ENCODE measurements at regions not wholly inside any gene's neighbourhood (a gene's known extent, or its start where the extent isn't known, plus 50 kb on each side); places are given as distances from the start of the nearest gene placed in this dataset.
"Not testable (repeated sequence)": the region's sequence is repeated elsewhere in the genome, so short reads cannot be mapped to it uniquely, and the experiment has no call there.

DNA sequence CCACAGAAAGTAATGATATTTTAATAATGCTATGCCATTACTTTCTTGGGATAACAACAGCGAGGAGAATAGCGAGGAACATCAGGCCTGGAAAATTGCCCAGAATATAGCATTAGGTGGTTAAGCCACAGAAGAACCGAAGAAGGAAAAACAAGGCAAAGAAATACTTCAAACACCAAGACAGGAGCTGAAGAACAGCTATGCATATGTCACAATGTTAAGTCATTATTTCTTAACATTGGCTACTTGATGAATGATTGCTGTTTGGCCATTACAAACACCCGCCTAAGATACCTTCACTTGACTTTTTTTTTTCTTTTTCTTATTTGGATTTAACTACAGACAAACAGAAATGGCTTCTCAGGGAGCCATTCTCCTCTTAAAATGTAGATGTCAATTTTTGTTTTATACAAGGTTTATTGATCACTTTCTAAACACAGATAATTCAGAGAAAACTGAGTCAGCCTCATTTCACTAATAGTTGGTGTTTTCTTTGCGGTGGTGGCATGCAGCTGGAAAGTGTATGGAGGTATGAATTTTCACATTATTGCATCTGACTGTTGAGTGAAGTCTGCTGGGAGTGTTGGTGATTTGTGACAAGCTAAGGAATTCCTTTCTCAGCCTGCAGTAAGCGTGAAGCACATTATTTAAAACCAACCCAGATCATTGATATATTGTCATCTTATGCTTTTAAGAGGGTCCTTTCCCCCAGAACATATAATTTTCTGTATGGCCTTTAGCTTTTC is 705.7 kb upstream of the NR2F2 start:
- Histone ChIP-seq H3K9me3 (ENCODE audit: control insufficient read depth, low read length) (no peaks in the 10 kb centered on the region), H3K4me3 (ENCODE audit: low read length in 2 of 2) (no peak overlapping the region), H3K27me3 (ENCODE audit: control insufficient read depth in 1 of 2, insufficient read depth in 2 of 2, low read length in 1 of 2) (no peaks in the 10 kb centered on the region), H3K27ac (ENCODE audit: low read depth in 1 of 2, low read length in 2 of 2) (no peak overlapping the region), H3K36me3 (ENCODE audit: control insufficient read depth in 1 of 2, insufficient read depth in 2 of 2, low read length in 1 of 2) (no peaks in the 10 kb centered on the region), H3K4me1 (ENCODE audit: control insufficient read depth in 1 of 2, insufficient read depth in 2 of 2, low read length in 2 of 2) (peaks cover 0 to 2% of the 10 kb centered on the region in 2 donors)
- DNase-seq (no peak), ATAC-seq (ENCODE audit: low FRiP score) (no peak)
- WGBS, 2 donors: 81 to 87% methylated on average over 6 of the region's 6 CpGs
- intact Hi-C loops (cut with DNase I): loop anchor here in 1 of 2 donors (10.0 kb wide), 1 partner anchor 90 kb away; no protein-coding TSS in a partner anchor

DNA sequence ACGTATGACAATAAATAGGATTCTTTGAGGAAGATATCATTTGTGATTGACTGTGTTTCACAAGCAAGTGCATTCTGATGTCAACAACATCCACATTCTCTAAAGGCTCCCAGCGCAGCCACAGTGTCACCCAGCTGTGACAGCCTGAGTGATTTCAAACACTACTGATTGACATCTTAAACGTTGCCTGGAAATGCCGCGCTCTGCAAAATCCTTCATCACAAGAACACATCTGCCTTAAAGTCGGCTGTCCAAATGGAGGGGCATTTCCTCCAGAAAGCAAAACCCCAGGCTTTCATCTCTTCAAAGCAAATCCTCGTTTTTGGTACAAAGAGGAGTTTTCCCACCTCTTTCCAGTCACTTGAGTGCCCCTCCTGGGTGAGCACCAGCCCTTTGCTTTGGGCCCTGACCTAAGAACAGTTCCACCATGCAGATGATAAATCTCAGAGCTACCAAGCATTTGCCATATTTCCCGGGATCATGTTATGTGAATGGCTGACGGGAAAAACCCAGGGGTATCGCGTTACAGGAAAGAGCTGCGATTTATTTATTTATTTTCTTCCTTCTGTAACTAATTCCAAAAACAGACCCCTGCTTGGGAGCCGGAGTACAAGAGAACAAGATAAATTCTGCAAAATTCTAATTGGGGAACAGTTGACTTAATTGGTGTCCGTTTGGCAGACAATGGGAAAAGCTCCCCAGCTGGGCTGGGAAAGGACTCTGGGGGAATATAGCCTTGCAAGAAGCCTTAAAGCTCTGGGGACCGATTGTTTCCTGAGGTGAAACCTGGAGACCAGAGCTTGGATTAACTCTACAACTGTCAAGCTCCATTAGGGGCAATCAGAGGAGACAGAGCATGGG is 703.8 kb upstream of the NR2F2 start:
- intact Hi-C loops (cut with DNase I): loop anchor here in 1 of 2 donors (10.0 kb wide), 1 partner anchor 88 kb away; no protein-coding TSS in a partner anchor
- H3K36me3 ChIP-seq (ENCODE audit: control insufficient read depth in 1 of 2, insufficient read depth in 2 of 2, low read length in 1 of 2): no peaks in the 10 kb centered on the region
- H3K27me3 ChIP-seq (ENCODE audit: control insufficient read depth in 1 of 2, insufficient read depth in 2 of 2, low read length in 1 of 2): no peaks in the 10 kb centered on the region
- 64 to 69% methylated on average over 15 of the region's 15 CpGs for WGBS, 2 donors
- DNase-seq: no peak
- H3K9me3 ChIP-seq (ENCODE audit: control insufficient read depth, low read length): no peaks in the 10 kb centered on the region
- no peak for ATAC-seq (ENCODE audit: low FRiP score)
- no peak overlapping the region for H3K4me3 ChIP-seq (ENCODE audit: low read length in 2 of 2)
- H3K4me1 ChIP-seq (ENCODE audit: control insufficient read depth in 1 of 2, insufficient read depth in 2 of 2, low read length in 2 of 2): no peaks in the 10 kb centered on the region
- no peak overlapping the region for H3K27ac ChIP-seq (ENCODE audit: low read depth in 1 of 2, low read length in 2 of 2)

DNA sequence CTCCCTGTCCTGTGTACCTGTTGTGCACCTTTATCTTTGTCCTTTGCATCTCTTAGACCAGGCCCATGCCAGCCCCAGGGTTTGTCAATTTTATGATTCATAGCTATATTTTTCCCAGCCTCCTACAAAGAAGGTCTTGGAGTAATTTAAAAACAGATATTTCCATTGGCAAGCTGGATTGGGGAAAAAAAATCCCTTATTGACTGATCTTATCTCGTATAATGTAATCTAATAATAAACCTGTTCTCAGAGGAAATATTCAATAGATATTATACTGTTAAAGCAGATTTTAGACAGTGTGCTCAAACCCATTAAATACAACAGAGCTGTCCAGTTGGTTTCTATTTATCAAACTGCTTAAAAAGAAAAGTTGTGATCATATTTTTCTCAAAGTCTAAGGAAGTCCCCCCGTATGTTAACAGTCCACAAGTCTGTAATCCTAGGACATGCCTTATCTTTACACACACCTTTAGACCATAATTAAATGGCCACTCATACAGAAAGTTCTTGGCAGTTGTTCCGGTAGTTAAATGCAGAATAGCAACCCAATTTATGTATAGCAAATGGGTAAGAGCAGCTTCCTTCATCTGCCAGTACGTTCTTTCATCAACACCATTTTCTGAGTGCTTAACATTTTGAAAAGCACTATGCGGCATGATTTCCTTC is 700.9 kb upstream of the NR2F2 start:
- WGBS, 2 donors: 74 to 76% methylated on average over 5 of the region's 5 CpGs
- no peaks in the 10 kb centered on the region for H3K36me3 ChIP-seq (ENCODE audit: control insufficient read depth in 1 of 2, insufficient read depth in 2 of 2, low read length in 1 of 2)
- intact Hi-C loops (cut with DNase I): loop anchor here in 1 of 2 donors (10.0 kb wide), 1 partner anchor 85 kb away; no protein-coding TSS in a partner anchor
- no peak overlapping the region for H3K27ac ChIP-seq (ENCODE audit: low read depth in 1 of 2, low read length in 2 of 2)
- H3K9me3 ChIP-seq (ENCODE audit: control insufficient read depth, low read length): no peaks in the 10 kb centered on the region
- no peaks in the 10 kb centered on the region for H3K4me1 ChIP-seq (ENCODE audit: control insufficient read depth in 1 of 2, insufficient read depth in 2 of 2, low read length in 2 of 2)
- no peaks in the 10 kb centered on the region for H3K27me3 ChIP-seq (ENCODE audit: control insufficient read depth in 1 of 2, insufficient read depth in 2 of 2, low read length in 1 of 2)
- H3K4me3 ChIP-seq (ENCODE audit: low read length in 2 of 2): no peak overlapping the region
- DNase-seq: no peak
- ATAC-seq (ENCODE audit: low FRiP score): no peak

DNA sequence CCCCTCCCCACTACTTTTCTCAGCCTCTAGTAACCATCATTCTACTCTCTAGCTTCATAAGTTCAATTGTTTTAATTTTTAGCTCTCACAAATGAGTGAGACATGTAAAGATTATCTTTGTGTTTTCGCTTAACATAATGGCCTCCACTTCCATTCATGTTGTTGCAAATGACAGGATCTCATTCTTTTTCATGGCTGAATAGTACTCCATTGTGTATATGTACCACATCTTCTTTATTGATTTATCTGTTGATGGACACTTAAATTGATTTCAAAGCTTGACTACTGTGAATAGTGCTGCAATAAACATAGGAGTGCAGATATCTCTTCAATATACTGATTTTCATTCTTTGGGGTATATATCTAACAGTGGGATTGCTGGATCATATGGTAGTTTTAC is 699.8 kb upstream of the NR2F2 start:
- H3K36me3 ChIP-seq (ENCODE audit: control insufficient read depth in 1 of 2, insufficient read depth in 2 of 2, low read length in 1 of 2): no peaks in the 10 kb centered on the region
- H3K4me3 ChIP-seq (ENCODE audit: low read length in 2 of 2): no peak overlapping the region
- DNase-seq (no peak), ATAC-seq (ENCODE audit: low FRiP score) (no peak)
- H3K4me1 ChIP-seq (ENCODE audit: control insufficient read depth in 1 of 2, insufficient read depth in 2 of 2, low read length in 2 of 2): no peaks in the 10 kb centered on the region
- H3K27me3 ChIP-seq (ENCODE audit: control insufficient read depth in 1 of 2, insufficient read depth in 2 of 2, low read length in 1 of 2): no peaks in the 10 kb centered on the region
- 98% methylated on average over 1 of the region's 1 CpG for WGBS, 2 donors
- no peak overlapping the region for H3K27ac ChIP-seq (ENCODE audit: low read depth in 1 of 2, low read length in 2 of 2)
- intact Hi-C loops (cut with DNase I): no loop called here
- H3K9me3 ChIP-seq (ENCODE audit: control insufficient read depth, low read length): no peaks in the 10 kb centered on the region

DNA sequence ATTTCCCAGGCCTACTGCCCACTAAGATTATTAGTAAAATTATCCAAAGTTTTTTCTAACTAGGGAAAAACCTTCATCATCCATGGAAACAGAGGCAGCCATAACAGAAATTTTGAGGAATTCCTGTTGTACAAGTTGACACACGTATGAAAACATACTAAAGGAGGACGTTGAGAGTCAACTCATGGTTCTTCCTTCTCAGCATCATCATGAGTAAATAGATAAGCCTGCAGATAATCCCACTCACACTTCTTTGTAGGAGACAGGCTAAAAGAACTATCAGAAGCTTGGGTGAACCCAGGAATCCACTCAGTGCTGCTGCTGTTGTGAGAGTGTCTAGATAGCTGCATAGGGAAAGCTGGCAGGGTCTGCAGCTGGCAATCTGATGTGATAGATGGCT is 694.8 kb upstream of the NR2F2 start:
- ATAC-seq (ENCODE audit: low FRiP score): no peak
- no peaks in the 10 kb centered on the region for H3K27me3 ChIP-seq (ENCODE audit: control insufficient read depth in 1 of 2, insufficient read depth in 2 of 2, low read length in 1 of 2)
- H3K4me3 ChIP-seq (ENCODE audit: low read length in 2 of 2): no peak overlapping the region
- 80 to 83% methylated on average over 2 of the region's 2 CpGs for WGBS, 2 donors
- intact Hi-C loops (cut with DNase I): no loop called here
- no peak overlapping the region for H3K27ac ChIP-seq (ENCODE audit: low read depth in 1 of 2, low read length in 2 of 2)
- H3K36me3 ChIP-seq (ENCODE audit: control insufficient read depth in 1 of 2, insufficient read depth in 2 of 2, low read length in 1 of 2): no peaks in the 10 kb centered on the region
- H3K4me1 ChIP-seq (ENCODE audit: control insufficient read depth in 1 of 2, insufficient read depth in 2 of 2, low read length in 2 of 2): no peaks in the 10 kb centered on the region
- no peak for DNase-seq
- H3K9me3 ChIP-seq (ENCODE audit: control insufficient read depth, low read length): peaks cover 3% of the 10 kb centered on the region

DNA sequence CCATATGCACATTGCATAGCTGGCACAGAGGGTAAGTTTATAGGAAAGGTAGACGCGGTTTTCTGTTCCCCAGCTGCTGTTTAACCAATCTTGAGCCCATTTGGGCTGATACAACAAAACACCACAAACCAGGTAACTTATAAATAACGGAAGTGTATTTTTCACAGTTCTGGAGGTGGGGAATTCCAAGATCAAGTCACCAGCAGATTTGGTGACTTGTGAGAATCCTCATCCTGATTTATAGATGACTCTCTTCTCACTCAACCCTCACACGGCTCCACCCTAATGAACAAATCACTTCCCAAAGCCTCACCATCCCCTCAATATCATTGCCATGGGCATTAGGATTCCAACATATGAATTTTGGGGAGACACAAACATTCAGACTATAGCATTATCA is 694.4 kb upstream of the NR2F2 start:
- Histone ChIP-seq H3K4me1 (ENCODE audit: control insufficient read depth in 1 of 2, insufficient read depth in 2 of 2, low read length in 2 of 2) (no peaks in the 10 kb centered on the region), H3K9me3 (ENCODE audit: control insufficient read depth, low read length) (peaks cover 3% of the 10 kb centered on the region), H3K27me3 (ENCODE audit: control insufficient read depth in 1 of 2, insufficient read depth in 2 of 2, low read length in 1 of 2) (no peaks in the 10 kb centered on the region), H3K36me3 (ENCODE audit: control insufficient read depth in 1 of 2, insufficient read depth in 2 of 2, low read length in 1 of 2) (no peaks in the 10 kb centered on the region), H3K4me3 (ENCODE audit: low read length in 2 of 2) (no peak overlapping the region), H3K27ac (ENCODE audit: low read depth in 1 of 2, low read length in 2 of 2) (no peak overlapping the region)
- 88 to 93% methylated on average over 4 of the region's 4 CpGs for WGBS, 2 donors
- no peak for ATAC-seq (ENCODE audit: low FRiP score)
- intact Hi-C loops (cut with DNase I): no loop called here
- DNase-seq: no peak

DNA sequence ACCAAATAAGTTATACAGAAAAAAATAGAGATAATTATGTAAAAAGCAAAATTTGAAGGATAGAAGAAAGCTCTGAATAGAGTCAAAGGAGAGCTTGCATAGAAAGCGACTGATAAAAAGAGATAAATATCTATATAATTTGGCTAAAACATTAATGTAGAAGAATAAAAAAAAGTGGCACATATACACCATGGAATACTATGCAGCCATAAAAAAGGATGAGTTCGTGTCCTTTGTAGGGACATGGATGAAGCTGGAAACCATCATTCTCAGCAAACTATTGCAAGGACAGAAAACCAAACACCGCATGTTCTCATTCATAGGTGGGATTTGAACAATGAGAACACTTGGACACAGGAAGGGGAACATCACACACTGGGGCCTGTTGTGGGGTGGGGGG is 693.3 kb upstream of the NR2F2 start:
- H3K27ac ChIP-seq (ENCODE audit: low read depth in 1 of 2, low read length in 2 of 2); H3K27me3 ChIP-seq (ENCODE audit: control insufficient read depth in 1 of 2, insufficient read depth in 2 of 2, low read length in 1 of 2); DNase-seq; H3K36me3 ChIP-seq (ENCODE audit: control insufficient read depth in 1 of 2, insufficient read depth in 2 of 2, low read length in 1 of 2); H3K9me3 ChIP-seq (ENCODE audit: control insufficient read depth, low read length); intact Hi-C loops (cut with DNase I); H3K4me1 ChIP-seq (ENCODE audit: control insufficient read depth in 1 of 2, insufficient read depth in 2 of 2, low read length in 2 of 2); H3K4me3 ChIP-seq (ENCODE audit: low read length in 2 of 2); ATAC-seq (ENCODE audit: low FRiP score): not testable (repeated sequence)
- 92 to 96% methylated on average over 3 of the region's 3 CpGs for WGBS, 2 donors

DNA sequence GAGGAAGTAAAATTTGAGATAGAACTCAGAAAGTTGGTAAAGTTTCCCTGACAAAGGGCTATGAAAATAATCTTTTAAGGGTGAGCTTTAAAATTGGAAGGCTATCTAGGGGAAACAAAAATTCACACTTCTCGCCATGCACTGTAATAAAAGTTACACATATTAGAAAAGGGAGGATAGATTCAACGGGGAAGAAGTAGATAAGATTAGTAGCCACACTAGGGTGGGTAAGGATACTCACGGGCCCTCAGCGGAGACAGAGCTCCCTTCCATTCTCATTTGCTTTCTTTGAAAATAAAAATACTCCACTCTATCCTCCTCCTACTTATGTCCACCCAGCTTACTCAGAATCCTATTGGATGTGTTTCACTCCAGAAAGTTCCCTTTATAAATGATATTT is 691.3 kb upstream of the NR2F2 start:
- H3K9me3 ChIP-seq (ENCODE audit: control insufficient read depth, low read length): peaks cover 3% of the 10 kb centered on the region
- no peaks in the 10 kb centered on the region for H3K27me3 ChIP-seq (ENCODE audit: control insufficient read depth in 1 of 2, insufficient read depth in 2 of 2, low read length in 1 of 2)
- intact Hi-C loops (cut with DNase I): no loop called here
- no peak overlapping the region for H3K27ac ChIP-seq (ENCODE audit: low read depth in 1 of 2, low read length in 2 of 2)
- no peaks in the 10 kb centered on the region for H3K4me1 ChIP-seq (ENCODE audit: control insufficient read depth in 1 of 2, insufficient read depth in 2 of 2, low read length in 2 of 2)
- ATAC-seq (ENCODE audit: low FRiP score) (no peak), DNase-seq (no peak)
- no peak overlapping the region for H3K4me3 ChIP-seq (ENCODE audit: low read length in 2 of 2)
- H3K36me3 ChIP-seq (ENCODE audit: control insufficient read depth in 1 of 2, insufficient read depth in 2 of 2, low read length in 1 of 2): no peaks in the 10 kb centered on the region
- WGBS, 2 donors: 84 to 87% methylated on average over 4 of the region's 4 CpGs

Data from aorta (tissue), 5 donors.